AG04450 (cell line): ENCODE measurements at regions not wholly inside any gene's neighbourhood (a gene's known extent, or its start where the extent isn't known, plus 50 kb on each side); places are given as distances from the start of the nearest gene placed in this dataset.
"Not testable (repeated sequence)": the region's sequence is repeated elsewhere in the genome, so short reads cannot be mapped to it uniquely, and the experiment has no call there.

Experiments
- CTCF ChIA-PET: fragments of 300-600, 350-600 bp; formaldehyde crosslinking; extraction: SDS; loops from one replicate; lab custom pipeline; 2022; ENCODE audit warnings: antibody characterized with exemption, inconsistent platforms; lab: Charles Lee
- POLR2A ChIA-PET: fragments of 350-600 bp; formaldehyde crosslinking; extraction: SDS; loops from one replicate; lab custom pipeline; 2021; ENCODE audit warnings: antibody characterized with exemption, inconsistent platforms; lab: Yijun Ruan, JAX
- DNase-seq: peaks from one replicate; pipeline ENCODE4 v3.0.0-alpha.2; 2011; ENCODE audit warnings: low read depth, low spot score
- H3K27ac ChIP-seq: one replicate; pipeline ENCODE4 v1.5.1; 2012; ENCODE audit warnings: low read depth, low read length, control low read depth
- H3K27me3 ChIP-seq: one replicate; pipeline ENCODE4 v1.6.0; 2012; ENCODE audit warnings: low read length; ENCODE audit not compliant: control insufficient read depth, insufficient read depth
- H3K4me3 ChIP-seq: 2 replicates; pipeline ENCODE4 v1.5.1; 2011; ENCODE audit warnings: mild to moderate bottlenecking, low read depth, low read length, control low read depth
- H3K9me3 ChIP-seq: 2 replicates; pipeline ENCODE4 v1.5.1; 2012; ENCODE audit warnings: low read length; ENCODE audit not compliant: control insufficient read depth, insufficient read depth
- TF ChIP-seq, protein P1 (sequence below): IDR thresholded peaks from 2 replicates; pipeline ENCODE4 v1.5.1; 2011; ENCODE audit warnings: low read depth, low read length, control low read depth, inconsistent platforms

DNA sequence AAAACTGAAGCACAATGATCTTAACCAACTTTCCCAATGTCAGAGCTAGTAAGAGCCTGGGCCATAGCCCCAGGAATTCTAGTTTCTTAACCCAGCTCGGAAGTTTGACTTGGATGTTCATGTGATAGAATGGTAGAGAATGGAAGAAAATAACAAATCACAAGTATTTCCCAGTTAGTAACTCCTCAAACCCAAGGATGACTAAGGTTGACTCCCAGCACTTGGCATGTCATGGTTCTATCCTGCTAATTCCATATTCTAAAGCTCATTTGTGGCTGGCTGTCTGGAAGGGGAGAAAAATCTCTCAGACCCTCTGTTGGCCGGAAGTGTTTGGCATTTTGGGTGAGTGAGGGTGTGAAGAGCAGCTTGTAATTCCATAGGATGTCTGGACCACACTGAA is 248.7 kb downstream of the RFPL4B start:
- ChIA-PET POLR2A (no interaction called here), CTCF (interaction anchor here (0.5 kb wide), 1 partner anchor 16 kb away, joined by 3 read pairs; no protein-coding TSS in a partner anchor)
- no peak for DNase-seq
- Histone ChIP-seq H3K27me3 (no peaks in the 10 kb centered on the region), H3K4me3 (no peak overlapping the region), H3K27ac (no peak overlapping the region), H3K9me3 (no peaks in the 10 kb centered on the region)
- TF ChIP-seq, protein P1, sequence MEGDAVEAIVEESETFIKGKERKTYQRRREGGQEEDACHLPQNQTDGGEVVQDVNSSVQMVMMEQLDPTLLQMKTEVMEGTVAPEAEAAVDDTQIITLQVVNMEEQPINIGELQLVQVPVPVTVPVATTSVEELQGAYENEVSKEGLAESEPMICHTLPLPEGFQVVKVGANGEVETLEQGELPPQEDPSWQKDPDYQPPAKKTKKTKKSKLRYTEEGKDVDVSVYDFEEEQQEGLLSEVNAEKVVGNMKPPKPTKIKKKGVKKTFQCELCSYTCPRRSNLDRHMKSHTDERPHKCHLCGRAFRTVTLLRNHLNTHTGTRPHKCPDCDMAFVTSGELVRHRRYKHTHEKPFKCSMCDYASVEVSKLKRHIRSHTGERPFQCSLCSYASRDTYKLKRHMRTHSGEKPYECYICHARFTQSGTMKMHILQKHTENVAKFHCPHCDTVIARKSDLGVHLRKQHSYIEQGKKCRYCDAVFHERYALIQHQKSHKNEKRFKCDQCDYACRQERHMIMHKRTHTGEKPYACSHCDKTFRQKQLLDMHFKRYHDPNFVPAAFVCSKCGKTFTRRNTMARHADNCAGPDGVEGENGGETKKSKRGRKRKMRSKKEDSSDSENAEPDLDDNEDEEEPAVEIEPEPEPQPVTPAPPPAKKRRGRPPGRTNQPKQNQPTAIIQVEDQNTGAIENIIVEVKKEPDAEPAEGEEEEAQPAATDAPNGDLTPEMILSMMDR: no peak

DNA sequence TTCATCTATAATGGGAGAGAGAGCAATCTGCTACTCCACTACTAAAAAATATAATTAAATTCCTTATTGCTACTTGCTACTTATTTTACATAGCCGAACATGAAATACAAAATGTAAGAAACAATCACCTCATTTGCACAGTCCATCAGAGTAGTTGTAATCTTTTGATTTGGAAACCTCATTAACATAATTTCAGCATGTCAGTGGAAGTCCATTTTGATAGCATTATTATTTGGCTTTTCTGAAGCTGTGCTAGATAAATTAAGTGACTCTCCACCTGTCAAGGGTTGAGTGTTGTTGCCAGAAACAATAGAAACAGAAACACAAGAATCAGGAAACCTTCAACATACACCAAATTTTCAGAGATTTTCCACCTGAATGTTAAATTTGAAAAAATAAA is 250.0 kb downstream of the RFPL4B start:
- ChIA-PET CTCF (no interaction called here), POLR2A (no interaction called here)
- H3K27ac ChIP-seq: no peak overlapping the region
- no peaks in the 10 kb centered on the region for H3K9me3 ChIP-seq
- no peaks in the 10 kb centered on the region for H3K27me3 ChIP-seq
- no peak for DNase-seq
- H3K4me3 ChIP-seq: no peak overlapping the region
- TF ChIP-seq, protein P1: no peak

DNA sequence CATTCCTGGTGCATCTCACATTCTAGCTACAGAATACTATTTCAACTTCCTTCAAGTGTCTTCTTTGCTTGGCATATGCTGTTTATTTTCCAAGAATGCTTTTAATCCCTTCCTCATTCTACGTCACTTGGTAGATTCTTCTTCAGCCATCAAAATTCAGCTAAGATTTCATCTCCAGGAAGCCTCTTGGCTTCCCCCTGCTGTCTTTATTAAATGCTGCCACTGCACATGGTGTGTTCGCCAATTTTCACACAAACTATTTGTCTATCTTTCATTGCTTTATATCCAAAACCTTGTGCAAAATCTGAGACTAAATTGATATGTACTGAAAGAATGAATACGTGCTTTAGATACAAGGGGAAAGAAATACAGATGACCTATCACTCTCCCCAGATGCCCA is 253.0 kb downstream of the RFPL4B start:
- TF ChIP-seq, protein P1: peak; percentile 19; the same call in 1 of the 2 replicates
- Histone ChIP-seq H3K9me3 (no peaks in the 10 kb centered on the region), H3K4me3 (no peak overlapping the region), H3K27me3 (no peaks in the 10 kb centered on the region), H3K27ac (no peak overlapping the region)
- no peak for DNase-seq
- CTCF ChIA-PET: no interaction called here
- POLR2A ChIA-PET: no interaction called here

DNA sequence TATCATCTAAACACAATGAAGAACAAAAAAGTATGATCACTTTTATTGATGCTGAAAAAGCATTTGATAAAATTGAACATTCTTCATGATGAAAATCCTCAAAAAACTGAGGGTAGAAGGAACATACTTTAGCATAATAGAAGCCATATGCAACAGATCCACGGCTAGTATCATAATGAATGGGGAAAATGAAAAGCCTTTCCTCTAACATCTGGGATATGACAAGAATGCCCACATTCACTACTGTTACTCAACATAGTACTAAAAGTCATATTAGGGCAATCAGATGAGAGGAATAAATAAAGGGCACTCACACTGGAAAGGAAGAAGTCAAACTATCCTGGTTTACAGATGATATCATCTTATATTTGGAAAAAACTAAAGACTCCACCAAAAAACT is 256.6 kb downstream of the RFPL4B start:
- no peaks in the 10 kb centered on the region for H3K9me3 ChIP-seq
- DNase-seq: no peak
- no peak overlapping the region for H3K27ac ChIP-seq
- ChIA-PET CTCF (no interaction called here), POLR2A (no interaction called here)
- H3K27me3 ChIP-seq: no peaks in the 10 kb centered on the region
- TF ChIP-seq, protein P1: no peak
- H3K4me3 ChIP-seq: no peak overlapping the region

DNA sequence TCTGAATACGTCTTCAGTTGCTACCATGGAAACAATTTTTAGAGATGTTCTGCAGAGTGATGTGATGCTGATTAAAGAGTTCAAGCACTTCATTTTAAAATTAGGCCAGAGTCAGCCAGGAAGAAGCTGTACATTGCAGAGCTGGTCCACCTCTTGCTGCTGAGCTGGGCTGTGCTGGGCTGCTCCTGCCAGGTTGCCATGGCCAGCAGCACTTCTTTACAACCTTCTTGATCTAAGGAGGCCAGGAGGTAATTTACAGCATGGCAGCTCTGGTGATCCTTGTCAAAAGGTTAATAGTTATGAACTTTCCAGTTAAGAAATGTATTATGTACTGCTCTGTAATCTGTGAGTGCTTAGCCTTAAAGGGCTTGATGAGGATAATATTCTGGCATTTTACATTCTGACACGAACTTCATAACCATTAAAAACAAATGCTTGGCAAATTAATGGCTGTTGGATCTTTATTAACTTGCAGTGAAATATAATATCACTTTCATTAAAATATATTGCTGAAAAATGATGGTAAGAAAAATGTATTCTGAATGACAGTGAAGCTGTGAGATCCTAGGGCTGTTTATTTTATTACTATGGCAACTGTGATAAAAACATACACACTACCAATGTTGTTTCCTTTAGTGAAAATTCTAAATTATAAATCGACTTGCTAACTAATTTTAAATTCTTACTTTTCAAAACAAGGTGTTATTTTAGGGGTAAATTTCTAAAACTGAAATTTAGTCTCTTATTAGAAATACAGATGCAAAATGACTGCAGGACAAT is 259.7 kb downstream of the RFPL4B start:
- Histone ChIP-seq H3K4me3 (no peak overlapping the region), H3K27me3 (no peaks in the 10 kb centered on the region), H3K27ac (no peak overlapping the region), H3K9me3 (peaks cover 8% of the 10 kb centered on the region)
- DNase-seq: no peak
- CTCF ChIA-PET: no interaction called here
- TF ChIP-seq, protein P1: no peak
- POLR2A ChIA-PET: no interaction called here

DNA sequence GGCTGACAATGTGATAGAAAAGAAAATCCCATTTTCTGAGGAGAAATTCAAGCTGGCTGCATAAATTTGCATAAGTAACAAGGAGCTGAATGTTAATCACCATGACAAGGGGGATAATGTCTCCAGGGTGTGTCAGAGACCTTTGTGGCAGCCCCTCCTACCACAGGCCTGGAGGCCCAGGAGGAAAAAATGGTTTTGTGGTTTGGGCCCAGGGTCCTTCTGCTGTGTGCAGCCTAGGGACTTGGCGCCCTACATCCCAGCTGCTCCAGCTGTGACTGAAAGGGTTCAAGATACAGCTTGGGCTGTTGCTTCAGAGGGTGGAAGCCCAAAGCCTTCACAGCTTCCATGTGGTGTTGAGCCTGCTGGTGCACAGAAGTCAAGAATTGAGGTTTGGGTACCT is 261.8 kb downstream of the RFPL4B start:
- POLR2A ChIA-PET, H3K9me3 ChIP-seq, CTCF ChIA-PET, H3K4me3 ChIP-seq, H3K27me3 ChIP-seq, H3K27ac ChIP-seq, DNase-seq: not testable (repeated sequence)
